Skeletal muscle tissue (tissue), 3 donors: ENCODE measurements at regions not wholly inside any gene's neighbourhood (a gene's known extent, or its start where the extent isn't known, plus 50 kb on each side); places are given as distances from the start of the nearest gene placed in this dataset.

ENCODE experiments used
- H3K27ac ChIP-seq: one replicate; pipeline ENCODE4 v1.7.0; 2013; ENCODE audit warnings: mild to moderate bottlenecking, low read depth, low read length, inconsistent platforms
- H3K27me3 ChIP-seq, 3 donors: one replicate each; pipeline ENCODE4 v1.7.0; 2013; ENCODE audit warnings: low read length in 3 of 3; ENCODE audit not compliant: control insufficient read depth in 3 of 3, insufficient read depth in 3 of 3
- H3K36me3 ChIP-seq, 3 donors: one replicate each; pipeline ENCODE4 v1.7.0; 2013; ENCODE audit warnings: low read length in 3 of 3; ENCODE audit not compliant: control insufficient read depth in 3 of 3, insufficient read depth in 3 of 3
- H3K4me1 ChIP-seq, 3 donors: one replicate each; pipeline ENCODE4 v1.7.0; 2013; ENCODE audit warnings: low read length in 3 of 3, mild to moderate bottlenecking in 3 of 3; ENCODE audit not compliant: control insufficient read depth in 3 of 3, insufficient read depth in 3 of 3
- H3K4me3 ChIP-seq, 3 donors: one replicate each; pipeline ENCODE4 v1.7.0; 2013; ENCODE audit warnings: low read length in 3 of 3
- H3K9ac ChIP-seq, 3 donors: one replicate each; pipeline ENCODE4 v1.7.0; 2013; ENCODE audit warnings: low read length in 3 of 3, mild to moderate bottlenecking in 3 of 3, moderate library complexity in 2 of 3, low read depth in 1 of 3
- H3K9me3 ChIP-seq, 3 donors: one replicate each; pipeline ENCODE4 v1.7.0; 2013; ENCODE audit warnings: low read length in 3 of 3; ENCODE audit not compliant: control insufficient read depth in 3 of 3
- donor health status: Osteomylitis.

DNA sequence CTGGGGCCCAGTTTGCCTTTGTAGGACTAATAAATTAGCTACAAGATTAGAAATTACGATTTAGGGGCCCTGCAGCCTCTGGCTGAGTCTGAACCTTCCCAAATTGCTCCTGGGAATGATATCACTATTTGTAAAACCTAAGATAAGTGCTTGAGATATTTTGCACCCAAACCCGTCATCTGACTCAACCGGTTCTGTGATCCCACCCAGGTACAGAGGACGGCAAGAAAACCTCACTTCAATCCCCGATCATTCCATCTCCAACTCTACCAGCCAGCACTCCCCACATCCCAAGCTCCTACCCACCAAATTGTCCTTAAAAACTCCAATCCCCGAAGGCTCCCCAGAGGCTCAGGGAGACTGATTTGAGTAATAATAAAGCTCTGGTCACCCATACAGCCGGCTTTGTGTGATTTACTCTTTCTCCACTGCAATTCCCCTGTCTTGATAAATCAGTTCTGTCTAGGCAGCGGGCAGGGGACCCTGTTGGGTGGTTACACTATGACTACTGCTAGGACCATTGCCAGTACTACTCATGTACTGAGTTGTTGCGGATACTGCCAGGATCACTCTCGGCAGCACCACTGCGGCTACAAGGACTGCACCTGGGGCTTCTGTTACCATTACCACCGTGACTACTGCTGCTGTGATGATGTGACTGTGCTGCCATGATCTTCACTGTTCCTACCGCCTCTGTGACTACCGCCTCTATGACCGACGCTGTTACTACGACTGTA is 73.1 kb downstream of the IRF8 start:
- Histone ChIP-seq H3K9ac (no peak overlapping the region), H3K4me3 (no peak overlapping the region), H3K9me3 (no peaks in the 10 kb centered on the region), H3K27ac (no peak overlapping the region), H3K4me1 (no peaks in the 10 kb centered on the region), H3K36me3 (no peaks in the 10 kb centered on the region), H3K27me3 (peaks cover 12 to 23% (median 21%) of the 10 kb centered on the region in 3 donors)

- Histone ChIP-seq H3K36me3 (no peaks in the 10 kb centered on the region), H3K4me3 (no peak overlapping the region), H3K9me3 (no peaks in the 10 kb centered on the region), H3K27me3 (peaks cover 18 to 34% (median 29%) of the 10 kb centered on the region in 3 donors), H3K27ac (no peak overlapping the region), H3K9ac (no peak overlapping the region), H3K4me1 (no peaks in the 10 kb centered on the region)
Observed at GRCh38 chr16:85974428-85975375, 75.7 kb downstream of the IRF8 start.

DNA sequence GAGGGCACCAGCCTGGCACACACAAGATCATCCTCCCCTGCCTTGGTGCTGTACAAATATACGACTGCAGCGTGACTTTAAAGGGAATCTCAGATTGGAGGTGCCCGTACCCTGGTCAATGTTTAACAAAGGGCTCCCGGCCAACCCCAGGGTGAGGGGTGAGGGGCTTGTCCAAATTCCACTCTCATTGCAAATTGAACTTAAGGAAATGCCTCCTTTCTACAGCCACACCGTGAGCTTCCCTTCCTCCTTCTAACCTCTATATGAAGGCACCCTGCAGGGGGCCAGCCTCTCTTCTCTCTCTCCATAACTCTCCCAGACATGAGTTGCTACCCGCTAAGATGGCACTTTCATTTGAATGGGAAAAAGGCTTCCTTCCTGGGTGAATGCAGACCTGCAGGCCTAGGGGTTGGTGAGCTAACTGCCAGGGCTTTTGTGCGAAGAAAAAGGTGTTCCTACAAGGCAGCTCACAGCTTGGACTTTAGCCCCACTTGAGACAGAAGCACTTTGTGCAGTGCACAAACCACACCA is 76.6 kb downstream of the IRF8 start:
- Histone ChIP-seq H3K27ac (no peak overlapping the region), H3K9me3 (no peaks in the 10 kb centered on the region), H3K9ac (no peak overlapping the region), H3K4me3 (no peak overlapping the region), H3K4me1 (no peaks in the 10 kb centered on the region), H3K36me3 (no peaks in the 10 kb centered on the region), H3K27me3 (peaks cover 19 to 40% (median 32%) of the 10 kb centered on the region in 3 donors)

DNA sequence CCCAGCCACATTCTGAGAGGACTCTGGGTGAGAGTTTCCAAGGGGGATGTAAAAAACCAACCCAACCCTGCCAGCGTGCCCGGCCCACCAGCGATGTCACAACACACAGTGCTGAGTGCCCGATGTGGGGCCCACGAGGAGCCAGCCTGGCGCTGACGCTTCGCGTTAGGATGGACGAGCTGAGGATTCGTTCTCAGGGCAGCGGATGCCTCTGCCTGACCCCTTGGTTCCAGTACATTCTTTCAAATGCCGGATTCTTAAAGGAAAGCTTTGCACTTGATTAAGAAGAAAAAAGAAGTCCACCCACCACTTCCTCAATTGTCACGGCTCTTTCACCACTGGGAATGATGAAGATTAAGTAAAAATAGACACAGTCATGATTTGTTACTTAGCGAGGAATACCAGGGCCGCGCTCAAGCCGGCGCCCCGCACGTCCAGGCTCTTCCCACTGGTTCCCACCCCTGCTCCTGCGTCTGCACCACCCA is 79.4 kb downstream of the IRF8 start:
- no peak overlapping the region for H3K4me3 ChIP-seq
- no peaks in the 10 kb centered on the region for H3K9me3 ChIP-seq
- no peaks in the 10 kb centered on the region for H3K36me3 ChIP-seq
- no peaks in the 10 kb centered on the region for H3K4me1 ChIP-seq
- H3K9ac ChIP-seq: no peak overlapping the region
- no peak overlapping the region for H3K27ac ChIP-seq
- peaks cover 19 to 60% (median 35%) of the 10 kb centered on the region in 3 donors for H3K27me3 ChIP-seq

DNA sequence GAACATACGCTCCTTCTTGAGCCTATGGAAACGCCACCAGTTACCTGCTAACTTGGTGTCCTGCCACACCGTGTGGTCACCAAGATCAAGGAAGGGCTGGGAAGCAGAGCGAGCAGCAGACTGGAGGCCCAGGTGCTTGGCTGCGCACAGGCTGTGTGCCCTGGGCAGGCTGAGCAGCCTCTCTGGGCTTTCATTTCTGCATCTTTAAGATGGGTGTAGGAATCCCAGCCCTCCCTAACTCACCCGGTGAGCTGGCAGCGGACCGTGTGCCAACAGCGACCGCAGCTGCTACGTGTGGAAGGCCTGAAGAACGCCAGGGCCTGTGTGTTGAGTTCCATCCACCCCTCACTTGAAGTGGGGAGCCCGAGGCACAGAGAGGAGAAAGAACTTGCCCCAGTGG is 80.0 kb downstream of the IRF8 start:
- Histone ChIP-seq H3K9me3 (no peaks in the 10 kb centered on the region), H3K27ac (no peak overlapping the region), H3K27me3 (peaks cover 24 to 64% (median 39%) of the 10 kb centered on the region in 3 donors)

GRCh38 chr16:85979605-85980004 is 80.6 kb downstream of the IRF8 start:
- Histone ChIP-seq H3K27ac (no peak overlapping the region), H3K27me3 (peaks cover 27 to 71% (median 43%) of the 10 kb centered on the region in 3 donors)

More for the DNA sequence above, 80.0 kb downstream of the IRF8 start:
- H3K9ac ChIP-seq: no peak overlapping the region
- no peaks in the 10 kb centered on the region for H3K36me3 ChIP-seq
- H3K4me1 ChIP-seq: peaks cover 0 to 3% (median 0%) of the 10 kb centered on the region in 3 donors
- H3K4me3 ChIP-seq: no peak overlapping the region

GRCh38 chr16:85980686-85981085 is 81.7 kb downstream of the IRF8 start:
- H3K4me3 ChIP-seq: no peak overlapping the region
- no peak overlapping the region for H3K9ac ChIP-seq
- no peaks in the 10 kb centered on the region for H3K36me3 ChIP-seq
- H3K9me3 ChIP-seq: no peaks in the 10 kb centered on the region
- peaks cover 0 to 9% (median 0%) of the 10 kb centered on the region in 3 donors for H3K4me1 ChIP-seq
- H3K27me3 ChIP-seq: peaks cover 24 to 68% (median 44%) of the 10 kb centered on the region in 3 donors
- H3K27ac ChIP-seq: no peak overlapping the region

More at GRCh38 chr16:85979605-85980004, 80.6 kb downstream of the IRF8 start:
- H3K36me3 ChIP-seq: no peaks in the 10 kb centered on the region
- H3K9ac ChIP-seq: no peak overlapping the region
- no peak overlapping the region for H3K4me3 ChIP-seq
- H3K4me1 ChIP-seq: peaks cover 0 to 9% (median 0%) of the 10 kb centered on the region in 3 donors
- H3K9me3 ChIP-seq: no peaks in the 10 kb centered on the region

GRCh38 chr16:85981826-85982562 is 83.0 kb downstream of the IRF8 start:
- peaks cover 23 to 73% (median 43%) of the 10 kb centered on the region in 3 donors for H3K27me3 ChIP-seq
- H3K4me1 ChIP-seq: peaks cover 0 to 10% (median 0%) of the 10 kb centered on the region in 3 donors
- H3K4me3 ChIP-seq: no peak overlapping the region
- no peak overlapping the region for H3K9ac ChIP-seq
- no peak overlapping the region for H3K27ac ChIP-seq
- no peaks in the 10 kb centered on the region for H3K36me3 ChIP-seq
- H3K9me3 ChIP-seq: no peaks in the 10 kb centered on the region

GRCh38 chr16:85982563-85982939 is 83.6 kb downstream of the IRF8 start:
- Histone ChIP-seq H3K4me1 (peaks cover 3 to 14% (median 3%) of the 10 kb centered on the region in 3 donors), H3K36me3 (no peaks in the 10 kb centered on the region), H3K9ac (no peak overlapping the region), H3K27me3 (peaks cover 24 to 76% (median 45%) of the 10 kb centered on the region in 3 donors), H3K27ac (no peak overlapping the region), H3K9me3 (no peaks in the 10 kb centered on the region), H3K4me3 (no peak overlapping the region)
